Transverse colon (tissue), 4 donors: ENCODE measurements at regions not wholly inside any gene's neighbourhood (a gene's known extent, or its start where the extent isn't known, plus 50 kb on each side); places are given as distances from the start of the nearest gene placed in this dataset.

Source experiments
- DNase-seq: peaks from one replicate; pipeline ENCODE4 v3.0.0-alpha.2; 2019
- H3K27ac ChIP-seq, 4 donors: fragments of 200-600 bp; sonication (generic); 2 replicates each; pipeline ENCODE4 v1.5.1; 2016 to 2018; ENCODE audit warnings: inconsistent platforms in 4 of 4
- H3K27me3 ChIP-seq: fragments of 200-600 bp; sonication (generic); 2 replicates; pipeline ENCODE4 v1.5.1; 2017; ENCODE audit warnings: inconsistent platforms
- H3K36me3 ChIP-seq, 4 donors: fragments of 200-600 bp; sonication (generic); 2 replicates each; pipeline ENCODE4 v1.5.1; 2017 to 2019; ENCODE audit warnings: inconsistent platforms in 4 of 4
- H3K4me1 ChIP-seq, 4 donors: fragments of 200-600 bp; sonication (generic); 2 replicates each; pipeline ENCODE4 v1.5.1; 2017 to 2020; ENCODE audit warnings: inconsistent platforms in 4 of 4
- H3K4me3 ChIP-seq, 4 donors: fragments of 200-600 bp; sonication (generic); 1 replicate in 1 of 4; 2 replicates in 3 of 4; pipeline versions ENCODE4 v1.5.1 to v1.6.1; 2017 to 2019; ENCODE audit warnings: inconsistent platforms in 4 of 4
- H3K9me3 ChIP-seq, 2 donors: fragments of 200-600 bp; sonication (generic); 2 replicates each; pipeline ENCODE4 v1.5.1; 2017 to 2019; ENCODE audit warnings: inconsistent platforms in 2 of 2
- CTCF ChIP-seq, 5 experiments: fragments of 200-600 bp in 3 of 5; fragments of 450-650 bp in 2 of 5; sonication (generic) in 3 of 5; IDR thresholded peaks; 1 replicate in 2 of 5; 2 replicates in 3 of 5; pipeline ENCODE4 v1.5.1; 2016 to 2017; ENCODE audit warnings: antibody characterized with exemption in 5 of 5, inconsistent platforms in 3 of 5, mild to moderate bottlenecking in 2 of 5, moderate library complexity in 1 of 5
- EP300 ChIP-seq: sonication (generic); formaldehyde crosslinking; IDR thresholded peaks from one replicate; pipeline ENCODE4 v1.6.1; 2017; ENCODE audit warnings: antibody characterized with exemption, low read depth
- POLR2A ChIP-seq: fragments of 450-650 bp; IDR thresholded peaks from one replicate; pipeline ENCODE4 v1.6.1; 2016; ENCODE audit warnings: antibody characterized with exemption, mild to moderate bottlenecking, moderate library complexity
- POLR2AphosphoS5 ChIP-seq, 3 donors: sonication (generic); formaldehyde crosslinking; IDR thresholded peaks; one replicate each; pipeline ENCODE4 v1.6.1; 2016; ENCODE audit warnings: antibody characterized with exemption in 3 of 3
- WGBS, 2 donors: methylation state at CpG; one replicate each; pipeline ENCODE4 v1.1.5; 2018; ENCODE audit warnings: low coverage in 1 of 2; 5-methylcytosine and 5-hydroxymethylcytosine counted together
- in situ Hi-C, 4 donors: fragments of 200-750 bp; cut with MboI; loops; one replicate each; pipeline versions ENCODE4 v1.15.0 to v1.15.1; 2017; ENCODE audit warnings: low sequenced_read_pairs in 3 of 4, low pct_ligation_motif_present in 1 of 4, low pct_unique_long_range_greater_than_20kb in 1 of 4
- intact Hi-C: fragments of 100-400 bp; cut with DNase I; formaldehyde crosslinking; loops from one replicate; pipeline ENCODE4 v1.15.1; 2023; ENCODE audit warnings: low total_unique reads

DNA sequence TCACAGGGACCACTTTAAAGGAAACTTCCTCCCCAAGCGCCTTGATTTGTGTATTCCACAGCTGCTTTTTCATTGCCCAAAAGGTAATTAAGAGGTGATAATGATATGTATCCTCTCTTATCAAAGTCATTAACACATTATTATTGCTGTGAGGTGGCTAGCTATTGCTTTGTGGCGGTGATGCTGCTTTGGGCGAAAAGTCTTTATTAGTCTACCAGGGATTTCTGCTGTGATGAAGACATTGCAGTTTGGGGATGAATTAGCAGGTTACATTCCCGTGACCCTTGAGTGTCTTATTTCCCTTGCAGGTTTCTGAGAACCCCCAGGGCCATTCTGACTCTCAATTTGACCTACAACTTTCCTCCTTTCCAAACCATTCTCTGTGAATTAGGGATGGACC lies 143.4 kb upstream of the SOX4 start:
- Histone ChIP-seq H3K4me3 (no peak overlapping the region), H3K27ac (no peak overlapping the region), H3K36me3 (no peaks in the 10 kb centered on the region), H3K27me3 (no peaks in the 10 kb centered on the region), H3K9me3 (no peaks in the 10 kb centered on the region), H3K4me1 (no peaks in the 10 kb centered on the region)
- TF ChIP-seq EP300 (no peak), POLR2A (no peak), CTCF (IDR thresholded peaks at IDR 0.05) (no peak), POLR2AphosphoS5 (IDR thresholded peaks at IDR 0.05) (no peak)
- intact Hi-C loops (no loop called here), in situ Hi-C loops (no loop called here)
- WGBS, 2 donors: 67 to 85% methylated on average over 1 to 4 of the region's 4 CpGs
- no peak for DNase-seq

- Histone ChIP-seq H3K27me3 (no peaks in the 10 kb centered on the region), H3K4me3 (no peak overlapping the region), H3K4me1 (no peaks in the 10 kb centered on the region), H3K27ac (no peak overlapping the region), H3K9me3 (no peaks in the 10 kb centered on the region), H3K36me3 (no peaks in the 10 kb centered on the region)
- 87 to 94% methylated on average over 3 of the region's 3 CpGs for WGBS, 2 donors
- intact Hi-C loops: no loop called here
- TF ChIP-seq POLR2A: no peak
- no peak for TF ChIP-seq POLR2AphosphoS5 (IDR thresholded peaks at IDR 0.05)
- no peak for TF ChIP-seq CTCF (IDR thresholded peaks at IDR 0.05)
- no peak for TF ChIP-seq EP300
- no peak for DNase-seq
- in situ Hi-C loops: no loop called here
Observed at GRCh38 chr6:21450628-21451027, 142.9 kb upstream of the SOX4 start.

DNA sequence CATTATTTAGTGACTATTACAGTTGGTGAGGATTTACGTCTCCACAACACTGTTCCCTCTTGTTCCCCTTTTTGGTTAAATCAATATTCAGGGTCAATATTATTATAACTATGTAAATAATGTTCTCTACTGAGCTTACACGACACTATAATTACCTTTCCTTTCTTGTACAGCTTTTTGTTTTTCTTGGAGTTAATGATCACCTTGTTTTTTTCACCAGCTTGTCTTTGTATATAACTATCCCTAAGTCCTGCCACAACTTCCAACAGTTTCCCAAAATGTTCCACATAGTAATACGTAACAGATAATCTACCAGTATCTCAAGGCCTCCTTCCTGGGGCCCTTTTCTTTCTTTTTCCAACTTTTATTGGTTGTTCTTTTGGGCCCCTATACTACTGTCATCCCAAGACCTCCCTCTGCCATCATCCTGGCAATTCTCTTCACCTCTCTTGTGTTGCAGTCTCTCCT lies 142.0 kb upstream of the SOX4 start:
- Histone ChIP-seq H3K4me1 (no peaks in the 10 kb centered on the region), H3K27ac (no peak overlapping the region), H3K9me3 (no peaks in the 10 kb centered on the region), H3K4me3 (no peak overlapping the region), H3K36me3 (no peaks in the 10 kb centered on the region), H3K27me3 (no peaks in the 10 kb centered on the region)
- TF ChIP-seq POLR2A: no peak
- no peak for TF ChIP-seq POLR2AphosphoS5 (IDR thresholded peaks at IDR 0.05)
- TF ChIP-seq EP300: no peak
- TF ChIP-seq CTCF (IDR thresholded peaks at IDR 0.05): no peak
- DNase-seq: no peak
- intact Hi-C loops (no loop called here), in situ Hi-C loops (no loop called here)
- 37 to 44% methylated on average over 3 of the region's 3 CpGs for WGBS, 2 donors

GRCh38 chr6:21454262-21454661 lies 139.3 kb upstream of the SOX4 start:
- Histone ChIP-seq H3K4me1 (no peaks in the 10 kb centered on the region), H3K27me3 (no peaks in the 10 kb centered on the region), H3K9me3 (no peaks in the 10 kb centered on the region), H3K36me3 (no peaks in the 10 kb centered on the region), H3K27ac (no peak overlapping the region), H3K4me3 (no peak overlapping the region)
- in situ Hi-C loops (no loop called here), intact Hi-C loops (no loop called here)
- no peak for DNase-seq
- TF ChIP-seq EP300 (no peak), CTCF (IDR thresholded peaks at IDR 0.05) (no peak), POLR2AphosphoS5 (IDR thresholded peaks at IDR 0.05) (no peak), POLR2A (no peak)
- WGBS, 2 donors: 71 to 72% methylated on average over 2 of the region's 2 CpGs
